ENCODE measurements at regions not wholly inside any gene's neighbourhood (a gene's known extent, or its start where the extent isn't known, plus 50 kb on each side); places are given as distances from the start of the nearest gene placed in this dataset.
"Not testable (repeated sequence)": the region's sequence is repeated elsewhere in the genome, so short reads cannot be mapped to it uniquely, and the experiment has no call there.

GRCh38 chrX:114272096-114272686, 311.7 kb upstream of the HTR2C start:
- DNase-seq, result no peak

- DNase-seq, result not testable (repeated sequence)
Measured at GRCh38 chrX:114270371-114270770, 313.5 kb upstream of the HTR2C start.

GRCh38 chrX:114268643-114269042, 315.2 kb upstream of the HTR2C start:
- no peak for DNase-seq

GRCh38 chrX:114267142-114267541, 316.7 kb upstream of the HTR2C start:
- DNase-seq, result no peak

- no peak for DNase-seq
Measured at GRCh38 chrX:114252186-114252585, 331.7 kb upstream of the HTR2C start.

GRCh38 chrX:114251575-114251974, 332.3 kb upstream of the HTR2C start:
- no peak for DNase-seq

GRCh38 chrX:114221445-114221844, 362.4 kb upstream of the HTR2C start:
- DNase-seq, result no peak

- no peak for DNase-seq
Measured at GRCh38 chrX:114210879-114211278, 373.0 kb upstream of the HTR2C start.

- no peak for DNase-seq
Measured at GRCh38 chrX:114201622-114202021, 382.3 kb upstream of the HTR2C start.

GRCh38 chrX:114181195-114181594, 402.7 kb upstream of the HTR2C start:
- no peak for DNase-seq

GRCh38 chrX:114178126-114178525, 405.8 kb upstream of the HTR2C start:
- no peak for DNase-seq

- DNase-seq, result not testable (repeated sequence)
Measured at GRCh38 chrX:114167276-114167675, 416.6 kb upstream of the HTR2C start.

- no peak for DNase-seq
Measured at GRCh38 chrX:114166601-114167000, 417.3 kb upstream of the HTR2C start.

- DNase-seq, result no peak
Measured at GRCh38 chrX:114165537-114165936, 418.3 kb upstream of the HTR2C start.

GRCh38 chrX:114162068-114162735, 421.7 kb upstream of the HTR2C start:
- no peak for DNase-seq

GRCh38 chrX:114152801-114153200, 431.1 kb upstream of the HTR2C start:
- no peak for DNase-seq

GRCh38 chrX:114152130-114152529, 431.8 kb upstream of the HTR2C start:
- no peak for DNase-seq

GRCh38 chrX:114134465-114134864, 449.4 kb upstream of the HTR2C start:
- no peak for DNase-seq

GRCh38 chrX:114127411-114128025, 456.4 kb upstream of the HTR2C start:
- DNase-seq, result no peak

GRCh38 chrX:114127005-114127404, 456.9 kb upstream of the HTR2C start:
- DNase-seq, result no peak

- DNase-seq, result no peak
Measured at GRCh38 chrX:114101081-114101480, 482.8 kb upstream of the HTR2C start.

- DNase-seq, result no peak
Measured at GRCh38 chrX:114097866-114098265, 486.0 kb upstream of the HTR2C start.

GRCh38 chrX:114097427-114097826, 486.5 kb upstream of the HTR2C start:
- no peak for DNase-seq

GRCh38 chrX:114095789-114096188, 488.1 kb upstream of the HTR2C start:
- no peak for DNase-seq

All from T-helper 1 cell (primary cell).